Keratinocyte (primary cell): ENCODE measurements at regions not wholly inside any gene's neighbourhood (a gene's known extent, or its start where the extent isn't known, plus 50 kb on each side); places are given as distances from the start of the nearest gene placed in this dataset.

Source experiments
- DNase-seq: peaks from one replicate; pipeline ENCODE4 v3.0.0-alpha.2; 2011; ENCODE audit warnings: low read depth, missing footprints, low spot score
- FAIRE-seq: peaks from 2 replicates; lab custom pipeline; 2011; peaks lifted over from hg19 to GRCh38; lab: Jason Lieb, UNC
- H2AFZ ChIP-seq: 2 replicates; pipeline ENCODE4 v1.6.0; 2012; ENCODE audit warnings: low read length, control low read depth, inconsistent platforms; ENCODE audit not compliant: control insufficient read depth
- H3K27ac ChIP-seq: 2 replicates; pipeline ENCODE4 v1.5.1; 2011; ENCODE audit warnings: low read length; ENCODE audit not compliant: control insufficient read depth, insufficient read depth
- H3K27me3 ChIP-seq: 3 replicates; pipeline ENCODE4 v1.6.0; 2011; ENCODE audit warnings: low read length; ENCODE audit not compliant: control insufficient read depth, insufficient read depth; ENCODE audit errors: extremely low read depth
- H3K36me3 ChIP-seq, 2 experiments: 2 replicates in 1 of 2; 3 replicates in 1 of 2; pipeline ENCODE4 v1.5.1; 2011; ENCODE audit warnings: low read length in 2 of 2, mild to moderate bottlenecking in 1 of 2; ENCODE audit not compliant: control insufficient read depth in 2 of 2, insufficient read depth in 2 of 2; ENCODE audit errors: extremely low read depth in 1 of 2
- H3K4me1 ChIP-seq: 3 replicates; pipeline ENCODE4 v1.5.1; 2011; ENCODE audit warnings: low read length; ENCODE audit not compliant: control insufficient read depth, insufficient read depth; ENCODE audit errors: extremely low read depth
- H3K4me2 ChIP-seq: 3 replicates; pipeline ENCODE4 v1.6.0; 2011; ENCODE audit warnings: low read depth, low read length; ENCODE audit not compliant: control insufficient read depth, insufficient read depth; ENCODE audit errors: extremely low read depth
- H3K4me3 ChIP-seq, 3 experiments: fragments of 200-600 bp in 1 of 3; sonication (generic) in 1 of 3; 2 replicates in 2 of 3; 3 replicates in 1 of 3; pipeline ENCODE4 v1.5.1; 2011 to 2016; ENCODE audit warnings: low read length in 3 of 3, mild to moderate bottlenecking in 3 of 3, control low read depth in 2 of 3, inconsistent platforms in 1 of 3, low read depth in 1 of 3, mixed read lengths in 1 of 3, mixed run types in 1 of 3, moderate library complexity in 1 of 3; ENCODE audit not compliant: control insufficient read depth in 2 of 3, insufficient read depth in 2 of 3; ENCODE audit errors: extremely low read depth in 1 of 3
- H3K79me2 ChIP-seq: 2 replicates; pipeline ENCODE4 v1.6.0; 2012; ENCODE audit warnings: low read length; ENCODE audit not compliant: control insufficient read depth, insufficient read depth
- H3K9ac ChIP-seq: 3 replicates; pipeline ENCODE4 v1.6.0; 2011; ENCODE audit warnings: low read length; ENCODE audit not compliant: control insufficient read depth, insufficient read depth; ENCODE audit errors: extremely low read depth
- H3K9me1 ChIP-seq: 3 replicates; pipeline ENCODE4 v1.6.0; 2011; ENCODE audit warnings: low read length; ENCODE audit not compliant: control insufficient read depth, insufficient read depth; ENCODE audit errors: extremely low read depth
- H3K9me3 ChIP-seq: 2 replicates; pipeline ENCODE4 v1.5.1; 2012; ENCODE audit warnings: low read depth, low read length; ENCODE audit not compliant: control insufficient read depth
- H4K20me1 ChIP-seq: 3 replicates; pipeline ENCODE4 v1.6.0; 2011; ENCODE audit warnings: low read length; ENCODE audit not compliant: control insufficient read depth, insufficient read depth; ENCODE audit errors: extremely low read depth
- CTCF ChIP-seq, 3 experiments: IDR thresholded peaks in 1 of 3; conservative IDR thresholded peaks in 1 of 3; optimal IDR thresholded peaks in 1 of 3; 2 replicates in 2 of 3; 3 replicates in 1 of 3; pipeline versions ENCODE3 to v1.5.1; 2011; ENCODE audit warnings: low read length in 3 of 3, mild to moderate bottlenecking in 3 of 3, moderate library complexity in 2 of 3, control low read depth in 1 of 3, inconsistent platforms in 1 of 3; ENCODE audit not compliant: insufficient read depth in 2 of 3; ENCODE audit errors: extremely low read depth in 1 of 3
- EZH2 ChIP-seq: IDR thresholded peaks from one replicate; pipeline ENCODE4 v1.6.1; 2012; ENCODE audit warnings: inconsistent platforms, mild to moderate bottlenecking, low read length, moderate library complexity
- dilution Hi-C: fragments of 300-500 bp; cut with MboI; formaldehyde crosslinking; loops from one replicate; pipeline ENCODE4 v1.7.0; 2020; ENCODE audit warnings: low sequenced_read_pairs; ENCODE audit not compliant: extremely low pct_ligation_motif_present

DNA sequence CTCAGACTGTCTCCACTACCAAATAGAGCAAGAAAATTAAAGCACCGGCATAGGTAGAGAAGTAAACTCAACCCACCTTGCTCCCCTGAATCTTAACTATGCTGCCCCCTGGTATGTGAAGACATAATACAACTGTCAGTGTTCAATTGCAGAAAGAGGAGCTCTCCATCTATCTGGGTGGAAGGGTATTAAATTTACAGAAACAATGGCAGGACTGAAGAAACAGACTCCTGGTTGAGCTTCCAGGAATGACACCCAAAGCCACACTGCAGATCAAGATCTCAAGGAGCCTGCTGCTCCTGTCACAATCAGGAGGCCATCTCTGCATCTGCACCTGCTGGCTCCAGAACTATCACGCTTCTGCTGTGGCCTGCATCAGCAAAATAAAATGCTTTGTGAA, 132.1 kb upstream of the BMAL1 start:
- dilution Hi-C loops = no loop called here
- H2AFZ ChIP-seq = no peak overlapping the region
- H3K79me2 ChIP-seq = no peaks in the 10 kb centered on the region
- no peak overlapping the region for H3K27ac ChIP-seq
- H3K27me3 ChIP-seq = no peaks in the 10 kb centered on the region
- DNase-seq (no peak), FAIRE-seq (no peak)
- no peaks in the 10 kb centered on the region for H4K20me1 ChIP-seq
- no peaks in the 10 kb centered on the region for H3K36me3 ChIP-seq
- peaks cover 8% of the 10 kb centered on the region for H3K4me1 ChIP-seq
- no peak overlapping the region for H3K4me2 ChIP-seq
- H3K9ac ChIP-seq = no peak overlapping the region
- no peak overlapping the region for H3K4me3 ChIP-seq
- TF ChIP-seq CTCF (optimal IDR thresholded peaks at IDR 0.05 in 1 of 3, IDR thresholded peaks at IDR 0.05 in 1 of 3, conservative IDR thresholded peaks at IDR 0.05 in 1 of 3; ENCODE audit: extremely low read depth in 1 of 3, insufficient read depth in 2 of 3, low read length in 3 of 3) = no peak
- no peak for TF ChIP-seq EZH2
- no peaks in the 10 kb centered on the region for H3K9me1 ChIP-seq
- no peaks in the 10 kb centered on the region for H3K9me3 ChIP-seq

DNA sequence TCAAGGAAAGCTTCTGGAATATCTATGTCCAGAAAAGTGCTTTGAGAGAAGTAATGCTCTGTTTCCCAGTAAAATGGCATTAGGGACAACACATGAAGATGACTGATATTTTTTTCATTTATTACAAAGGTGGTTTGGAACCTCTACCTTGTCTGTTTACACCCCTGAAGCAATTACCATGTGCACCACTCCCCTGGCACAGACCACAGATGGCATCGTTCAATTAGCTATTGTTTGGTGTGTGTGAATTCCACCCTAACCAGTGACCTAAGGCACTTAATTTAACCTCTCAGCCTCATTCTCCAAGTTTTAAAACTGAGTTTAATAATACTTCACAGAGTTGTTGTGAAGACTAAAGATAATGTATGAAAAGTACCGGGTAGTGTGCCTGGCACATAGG, 127.6 kb upstream of the BMAL1 start:
- dilution Hi-C loops = loop anchor here (25.0 kb wide), 1 partner anchor 163 kb away; no protein-coding TSS in a partner anchor
- H3K9ac ChIP-seq = no peak overlapping the region
- DNase-seq (no peak), FAIRE-seq (no peak)
- no peak overlapping the region for H3K4me2 ChIP-seq
- no peaks in the 10 kb centered on the region for H3K9me3 ChIP-seq
- no peak for TF ChIP-seq EZH2
- TF ChIP-seq CTCF (optimal IDR thresholded peaks at IDR 0.05 in 1 of 3, IDR thresholded peaks at IDR 0.05 in 1 of 3, conservative IDR thresholded peaks at IDR 0.05 in 1 of 3; ENCODE audit: extremely low read depth in 1 of 3, insufficient read depth in 2 of 3, low read length in 3 of 3) = no peak
- no peaks in the 10 kb centered on the region for H3K36me3 ChIP-seq
- H3K79me2 ChIP-seq = no peaks in the 10 kb centered on the region
- no peak overlapping the region for H3K27ac ChIP-seq
- H3K9me1 ChIP-seq = no peaks in the 10 kb centered on the region
- no peaks in the 10 kb centered on the region for H4K20me1 ChIP-seq
- H3K4me3 ChIP-seq = no peak overlapping the region
- H3K4me1 ChIP-seq = no peaks in the 10 kb centered on the region
- H3K27me3 ChIP-seq = no peaks in the 10 kb centered on the region
- no peak overlapping the region for H2AFZ ChIP-seq
